Prostate gland (tissue), 2 donors: ENCODE measurements at regions not wholly inside any gene's neighbourhood (a gene's known extent, or its start where the extent isn't known, plus 50 kb on each side); places are given as distances from the start of the nearest gene placed in this dataset.

Experiments
- DNase-seq: peaks from one replicate; pipeline ENCODE4 v3.0.0-alpha.2; 2019; ENCODE audit warnings: low spot score
- H3K27ac ChIP-seq, 2 donors: fragments of 200-600 bp; sonication (generic); 2 replicates each; pipeline ENCODE4 v1.5.1; 2017 to 2019
- H3K27me3 ChIP-seq: fragments of 200-600 bp; sonication (generic); replicated peaks from 2 replicates; pipeline ENCODE4 v1.5.1; 2019; ENCODE audit not compliant: insufficient read depth
- H3K36me3 ChIP-seq, 2 donors: fragments of 200-600 bp; sonication (generic); 1 replicate in 1 of 2; 2 replicates in 1 of 2; pipeline versions ENCODE4 v1.5.1 to v1.8.1; 2017 to 2019
- H3K4me1 ChIP-seq: fragments of 200-600 bp; sonication (generic); replicated peaks from 2 replicates; pipeline ENCODE4 v1.5.1; 2019
- H3K4me3 ChIP-seq, 2 donors: fragments of 200-600 bp; sonication (generic); 2 replicates each; pipeline ENCODE4 v1.5.1; 2017 to 2019
- H3K9me3 ChIP-seq: fragments of 200-600 bp; sonication (generic); 2 replicates; pipeline ENCODE4 v1.5.1; 2017
- CTCF ChIP-seq, 4 experiments: fragments of 200-600 bp in 2 of 4; fragments of 450-650 bp in 2 of 4; sonication (generic) in 2 of 4; IDR thresholded peaks; 1 replicate in 3 of 4; 2 replicates in 1 of 4; pipeline ENCODE4 v1.5.1; 2016 to 2019; ENCODE audit warnings: antibody characterized with exemption in 4 of 4, mild to moderate bottlenecking in 2 of 4, moderate library complexity in 2 of 4
- POLR2A ChIP-seq: fragments of 450-650 bp; IDR thresholded peaks from one replicate; pipeline ENCODE4 v1.6.1; 2016; ENCODE audit warnings: antibody characterized with exemption, mild to moderate bottlenecking
- POLR2AphosphoS5 ChIP-seq: sonication (generic); formaldehyde crosslinking; IDR thresholded peaks from one replicate; pipeline ENCODE4 v1.6.1; 2017; ENCODE audit warnings: antibody characterized with exemption
- WGBS: methylation state at CpG from one replicate; pipeline ENCODE4 v1.1.5; 2018; 5-methylcytosine and 5-hydroxymethylcytosine counted together
- intact Hi-C: fragments of 100-400 bp; cut with DNase I; formaldehyde crosslinking; loops from one replicate; pipeline ENCODE4 v1.14.2; 2022

GRCh38 chr2:194004590-194005206 lies 1652.3 kb upstream of the SLC39A10 start:
- no peaks in the 10 kb centered on the region for H3K27me3 ChIP-seq
- H3K9me3 ChIP-seq = no peaks in the 10 kb centered on the region
- no peak for TF ChIP-seq CTCF (IDR thresholded peaks at IDR 0.05)
- TF ChIP-seq POLR2A = no peak
- no peak for TF ChIP-seq POLR2AphosphoS5
- H3K4me1 ChIP-seq = no peaks in the 10 kb centered on the region
- intact Hi-C loops = no loop called here
- no peak for DNase-seq
- H3K27ac ChIP-seq = no peak overlapping the region
- H3K4me3 ChIP-seq = no peak overlapping the region
- H3K36me3 ChIP-seq = no peaks in the 10 kb centered on the region
- 91% methylated on average over 2 of the region's 2 CpGs for WGBS

- Histone ChIP-seq H3K4me3 (no peak overlapping the region), H3K9me3 (no peaks in the 10 kb centered on the region), H3K27ac (no peak overlapping the region), H3K4me1 (no peaks in the 10 kb centered on the region), H3K36me3 (no peaks in the 10 kb centered on the region), H3K27me3 (no peaks in the 10 kb centered on the region)
- no peak for TF ChIP-seq CTCF (IDR thresholded peaks at IDR 0.05)
- no peak for TF ChIP-seq POLR2AphosphoS5
- TF ChIP-seq POLR2A = no peak
- 86% methylated on average over 2 of the region's 2 CpGs for WGBS
- no peak for DNase-seq
- intact Hi-C loops = no loop called here
Measured at GRCh38 chr2:194003911-194004310, 1653.1 kb upstream of the SLC39A10 start.

- no peak for DNase-seq
- H3K27ac ChIP-seq = no peak overlapping the region
- WGBS = 87% methylated on average over 12 of the region's 23 CpGs
- intact Hi-C loops = no loop called here
- H3K9me3 ChIP-seq = no peaks in the 10 kb centered on the region
- no peaks in the 10 kb centered on the region for H3K27me3 ChIP-seq
- TF ChIP-seq CTCF (IDR thresholded peaks at IDR 0.05) (no peak), POLR2AphosphoS5 (no peak)
- H3K4me3 ChIP-seq = no peak overlapping the region
- no peaks in the 10 kb centered on the region for H3K36me3 ChIP-seq
- no peaks in the 10 kb centered on the region for H3K4me1 ChIP-seq
Measured at GRCh38 chr2:194002699-194003368, 1654.2 kb upstream of the SLC39A10 start.

GRCh38 chr2:193990868-193991267 lies 1666.2 kb upstream of the SLC39A10 start:
- no peaks in the 10 kb centered on the region for H3K27me3 ChIP-seq
- no peak overlapping the region for H3K27ac ChIP-seq
- no peak for TF ChIP-seq POLR2A
- TF ChIP-seq POLR2AphosphoS5 = no peak
- no peak for TF ChIP-seq CTCF (IDR thresholded peaks at IDR 0.05)
- intact Hi-C loops = no loop called here
- 72% methylated on average over 4 of the region's 4 CpGs for WGBS
- H3K36me3 ChIP-seq = no peaks in the 10 kb centered on the region
- H3K9me3 ChIP-seq = no peaks in the 10 kb centered on the region
- no peak for DNase-seq
- H3K4me1 ChIP-seq = no peaks in the 10 kb centered on the region
- H3K4me3 ChIP-seq = no peak overlapping the region

GRCh38 chr2:193989645-193990044 lies 1667.4 kb upstream of the SLC39A10 start:
- Histone ChIP-seq H3K9me3 (no peaks in the 10 kb centered on the region), H3K27me3 (no peaks in the 10 kb centered on the region), H3K4me1 (no peaks in the 10 kb centered on the region), H3K4me3 (no peak overlapping the region), H3K27ac (no peak overlapping the region), H3K36me3 (no peaks in the 10 kb centered on the region)
- 80% methylated on average over 2 of the region's 2 CpGs for WGBS
- DNase-seq = no peak
- TF ChIP-seq POLR2A (no peak), POLR2AphosphoS5 (no peak), CTCF (IDR thresholded peaks at IDR 0.05) (no peak)
- intact Hi-C loops = no loop called here
